Colonic mucosa (tissue), 4 donors: ENCODE measurements at regions not wholly inside any gene's neighbourhood (a gene's known extent, or its start where the extent isn't known, plus 50 kb on each side); places are given as distances from the start of the nearest gene placed in this dataset.

Experiments used
- DNase-seq: peaks from one replicate; pipeline ENCODE4 v3.0.0-alpha.2; 2020
- H3K27ac ChIP-seq: fragments of 200-600 bp; one replicate; pipeline ENCODE4 v1.8.0; 2021
- H3K27me3 ChIP-seq: fragments of 200-600 bp; one replicate; pipeline ENCODE4 v1.8.0; 2021
- H3K36me3 ChIP-seq: fragments of 200-600 bp; one replicate; pipeline ENCODE4 v1.8.0; 2021
- H3K4me1 ChIP-seq: fragments of 200-600 bp; one replicate; pipeline ENCODE4 v1.8.0; 2021; ENCODE audit warnings: mild to moderate bottlenecking
- H3K4me3 ChIP-seq: fragments of 200-600 bp; one replicate; pipeline ENCODE4 v1.8.0; 2021
- H3K9ac ChIP-seq, 2 donors: one replicate each; pipeline ENCODE4 v1.7.0; 2013; ENCODE audit warnings: control low read depth in 2 of 2, low read depth in 2 of 2, low read length in 2 of 2
- H3K9me3 ChIP-seq: fragments of 200-600 bp; one replicate; pipeline ENCODE4 v1.8.0; 2021
- intact Hi-C: fragments of 100-400 bp; cut with DNase I; formaldehyde crosslinking; loops from one replicate; pipeline ENCODE4 v1.14.1; 2022
- TF ChIP-seq, protein P1 (sequence below): fragments of 200-600 bp; IDR thresholded peaks from one replicate; pipeline ENCODE4 v1.8.0; 2022; ENCODE audit warnings: antibody characterized with exemption, mild to moderate bottlenecking
- donor health status: healthy.
- donor health status: DM: no; HTN: no; CAD: no.
- donor health status: DM: no; HTN: no; CAD: no.

DNA sequence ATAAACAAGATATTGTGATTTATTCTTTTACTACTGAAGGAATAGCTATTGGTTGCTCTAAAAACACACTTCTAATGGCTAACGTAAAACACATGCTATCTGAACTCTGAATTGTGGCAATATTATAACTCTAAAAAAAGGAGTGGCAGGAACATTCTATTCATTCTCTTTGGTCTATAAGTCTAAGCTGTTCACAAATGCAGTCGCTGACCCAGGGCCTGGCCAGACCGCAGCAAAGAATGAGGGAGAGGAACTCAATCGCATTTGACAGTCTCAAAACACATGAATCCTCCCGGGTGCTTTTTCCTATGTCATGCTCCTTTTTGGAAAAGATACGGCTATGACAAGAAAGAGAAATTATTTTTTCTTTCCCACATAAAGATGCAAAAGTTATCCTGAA lies 651.6 kb upstream of the PITX2 start:
- H3K27ac ChIP-seq = no peak overlapping the region
- H3K36me3 ChIP-seq = no peaks in the 10 kb centered on the region
- no peaks in the 10 kb centered on the region for H3K4me1 ChIP-seq
- no peak for DNase-seq
- H3K4me3 ChIP-seq = no peak overlapping the region
- H3K9me3 ChIP-seq = no peaks in the 10 kb centered on the region
- TF ChIP-seq, protein P1, sequence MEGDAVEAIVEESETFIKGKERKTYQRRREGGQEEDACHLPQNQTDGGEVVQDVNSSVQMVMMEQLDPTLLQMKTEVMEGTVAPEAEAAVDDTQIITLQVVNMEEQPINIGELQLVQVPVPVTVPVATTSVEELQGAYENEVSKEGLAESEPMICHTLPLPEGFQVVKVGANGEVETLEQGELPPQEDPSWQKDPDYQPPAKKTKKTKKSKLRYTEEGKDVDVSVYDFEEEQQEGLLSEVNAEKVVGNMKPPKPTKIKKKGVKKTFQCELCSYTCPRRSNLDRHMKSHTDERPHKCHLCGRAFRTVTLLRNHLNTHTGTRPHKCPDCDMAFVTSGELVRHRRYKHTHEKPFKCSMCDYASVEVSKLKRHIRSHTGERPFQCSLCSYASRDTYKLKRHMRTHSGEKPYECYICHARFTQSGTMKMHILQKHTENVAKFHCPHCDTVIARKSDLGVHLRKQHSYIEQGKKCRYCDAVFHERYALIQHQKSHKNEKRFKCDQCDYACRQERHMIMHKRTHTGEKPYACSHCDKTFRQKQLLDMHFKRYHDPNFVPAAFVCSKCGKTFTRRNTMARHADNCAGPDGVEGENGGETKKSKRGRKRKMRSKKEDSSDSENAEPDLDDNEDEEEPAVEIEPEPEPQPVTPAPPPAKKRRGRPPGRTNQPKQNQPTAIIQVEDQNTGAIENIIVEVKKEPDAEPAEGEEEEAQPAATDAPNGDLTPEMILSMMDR = no peak
- H3K27me3 ChIP-seq = no peaks in the 10 kb centered on the region
- intact Hi-C loops = loop anchor here (10.0 kb wide), 1 partner anchor 200 kb away; no protein-coding TSS in a partner anchor
- H3K9ac ChIP-seq = no peak overlapping the region

DNA sequence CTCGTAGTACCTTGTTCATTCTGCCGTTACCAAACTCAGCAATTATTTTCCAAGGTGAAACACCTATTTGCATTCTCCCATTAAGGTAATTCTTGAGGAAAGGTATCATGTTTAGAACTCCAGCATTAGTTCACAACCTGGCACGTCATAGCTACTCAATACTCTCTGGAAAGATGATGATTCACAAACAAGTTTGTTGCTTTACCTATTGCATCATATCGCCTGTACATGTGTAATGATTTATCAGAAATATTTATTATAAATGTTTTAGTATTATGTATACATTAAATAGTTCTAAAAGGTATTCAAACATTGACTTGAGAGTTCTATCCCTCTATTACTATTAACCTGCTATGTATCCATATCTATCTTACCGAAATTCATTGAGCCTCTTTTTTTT lies 658.3 kb upstream of the PITX2 start:
- intact Hi-C loops = loop anchor here (10.0 kb wide), 1 partner anchor 656 kb away; the partner anchor contains the start of gene PITX2
- H3K4me1 ChIP-seq = no peaks in the 10 kb centered on the region
- DNase-seq = no peak
- no peak overlapping the region for H3K9ac ChIP-seq
- H3K27ac ChIP-seq = no peak overlapping the region
- H3K27me3 ChIP-seq = no peaks in the 10 kb centered on the region
- H3K36me3 ChIP-seq = no peaks in the 10 kb centered on the region
- H3K4me3 ChIP-seq = no peak overlapping the region
- no peaks in the 10 kb centered on the region for H3K9me3 ChIP-seq
- TF ChIP-seq, protein P1 = no peak

DNA sequence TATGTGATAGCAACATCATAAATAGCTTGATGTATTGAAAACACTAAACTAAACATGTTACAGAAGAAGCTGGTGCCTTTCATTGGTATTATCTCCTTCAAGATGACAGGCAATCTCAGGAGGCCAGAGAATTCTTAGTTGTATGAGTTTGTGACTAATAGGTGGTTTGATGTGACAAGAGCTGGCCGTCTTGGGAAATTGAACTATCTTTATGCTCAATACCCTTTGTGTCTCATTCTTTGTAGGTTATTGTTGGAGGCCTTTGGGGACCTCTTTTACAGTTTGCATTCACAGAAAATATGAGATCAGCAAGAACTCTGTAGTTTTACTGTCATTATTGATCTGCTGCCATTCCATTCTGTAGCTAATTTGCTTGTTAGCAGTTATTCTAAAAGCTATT lies 659.2 kb upstream of the PITX2 start:
- intact Hi-C loops = loop anchor here (10.0 kb wide), 1 partner anchor 657 kb away; the partner anchor contains the start of gene PITX2
- no peak for DNase-seq
- Histone ChIP-seq H3K4me1 (no peaks in the 10 kb centered on the region), H3K36me3 (no peaks in the 10 kb centered on the region), H3K4me3 (no peak overlapping the region), H3K27ac (no peak overlapping the region), H3K9me3 (no peaks in the 10 kb centered on the region), H3K27me3 (no peaks in the 10 kb centered on the region), H3K9ac (no peak overlapping the region)
- TF ChIP-seq, protein P1 = no peak

DNA sequence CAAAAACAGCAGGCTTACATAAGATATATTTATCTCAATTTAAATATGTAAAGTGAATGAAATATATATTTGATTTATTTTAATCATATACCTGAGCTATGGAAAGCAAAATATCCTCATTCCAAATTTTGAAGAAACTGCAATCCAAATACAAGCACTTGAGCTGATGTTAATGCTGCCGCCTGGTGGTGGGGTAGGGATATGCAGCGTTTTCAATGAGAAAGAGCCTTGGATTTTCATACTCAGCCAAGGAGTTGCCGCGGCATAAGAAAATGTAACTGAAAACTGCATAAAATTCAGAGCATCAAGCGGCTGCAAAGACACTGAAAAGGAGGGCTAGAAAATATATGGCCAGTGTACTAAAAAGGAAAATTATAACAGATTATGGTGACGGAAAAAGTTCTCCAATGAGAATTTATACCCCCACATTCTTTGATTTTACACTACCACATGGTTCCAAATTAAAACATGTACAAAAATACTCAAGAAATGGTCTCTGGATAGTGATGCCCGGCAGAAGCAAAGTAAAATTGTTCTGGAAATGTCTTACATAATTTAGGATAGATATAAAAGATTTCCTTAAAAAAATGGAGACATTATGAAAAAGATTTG lies 660.3 kb upstream of the PITX2 start:
- intact Hi-C loops = loop anchor here (10.0 kb wide), 1 partner anchor 658 kb away; the partner anchor contains the start of gene PITX2
- Histone ChIP-seq H3K36me3 (no peaks in the 10 kb centered on the region), H3K9ac (no peak overlapping the region), H3K27ac (no peak overlapping the region), H3K4me1 (no peaks in the 10 kb centered on the region), H3K27me3 (no peaks in the 10 kb centered on the region), H3K9me3 (no peaks in the 10 kb centered on the region), H3K4me3 (no peak overlapping the region)
- peak; percentile 74 for DNase-seq
- TF ChIP-seq, protein P1 = peak; percentile 76

DNA sequence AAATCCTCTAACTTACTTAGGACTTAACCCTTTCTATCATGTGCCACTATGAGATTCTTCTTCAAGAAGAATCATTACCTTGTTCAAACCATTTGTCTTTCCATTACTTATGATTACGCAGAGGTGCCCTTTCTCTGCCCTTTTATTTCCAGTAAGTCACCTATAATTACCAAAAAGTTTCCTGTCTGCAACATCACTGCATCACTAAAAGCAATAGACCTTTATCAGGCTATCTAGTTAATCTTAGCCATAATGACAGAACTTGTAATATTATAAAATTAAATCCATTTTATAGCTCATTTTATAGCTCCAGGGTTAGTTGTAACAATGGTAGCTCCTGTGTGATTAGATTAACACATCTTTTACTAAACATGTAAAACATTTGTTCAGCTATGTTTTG lies 673.6 kb upstream of the PITX2 start:
- intact Hi-C loops = no loop called here
- DNase-seq = no peak
- Histone ChIP-seq H3K4me3 (no peak overlapping the region), H3K9me3 (no peaks in the 10 kb centered on the region), H3K27ac (no peak overlapping the region), H3K36me3 (no peaks in the 10 kb centered on the region), H3K4me1 (no peaks in the 10 kb centered on the region), H3K9ac (no peak overlapping the region), H3K27me3 (no peaks in the 10 kb centered on the region)
- TF ChIP-seq, protein P1 = no peak
